ENCODE measurements at regions not wholly inside any gene's neighbourhood (a gene's known extent, or its start where the extent isn't known, plus 50 kb on each side); places are given as distances from the start of the nearest gene placed in this dataset.
"Not testable (repeated sequence)": the region's sequence is repeated elsewhere in the genome, so short reads cannot be mapped to it uniquely, and the experiment has no call there.

DNA sequence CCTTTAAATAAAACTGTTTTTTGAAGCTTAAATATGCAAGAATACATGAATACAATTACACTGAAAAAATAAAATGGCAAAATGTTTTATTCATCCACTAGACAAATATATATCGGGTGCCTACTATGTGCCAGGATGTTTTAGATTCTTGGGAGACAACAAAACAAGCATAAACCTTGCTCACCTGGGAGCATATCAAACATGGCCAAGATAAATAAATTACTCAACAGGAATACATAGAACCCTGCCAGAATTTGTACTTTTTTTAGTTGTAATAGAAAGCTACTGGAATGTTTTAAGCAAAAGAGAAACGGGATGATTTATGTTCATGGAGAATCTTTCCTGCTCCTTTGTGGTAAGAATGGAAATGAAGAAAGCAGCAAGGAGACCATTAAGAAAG, 2358.5 kb upstream of the PCDH20 start:
- Histone ChIP-seq H3K27ac (no peak overlapping the region), H3K9me3 (peaks cover 3% of the 10 kb centered on the region), H3K27me3 (no peaks in the 10 kb centered on the region), H3K36me3 (no peaks in the 10 kb centered on the region), H3K9ac (ENCODE audit: low read depth in 2 of 2, low read length in 2 of 2) (no peak overlapping the region), H3K4me3 (no peak overlapping the region), H3K4me1 (no peaks in the 10 kb centered on the region)
- TF ChIP-seq, protein P1, sequence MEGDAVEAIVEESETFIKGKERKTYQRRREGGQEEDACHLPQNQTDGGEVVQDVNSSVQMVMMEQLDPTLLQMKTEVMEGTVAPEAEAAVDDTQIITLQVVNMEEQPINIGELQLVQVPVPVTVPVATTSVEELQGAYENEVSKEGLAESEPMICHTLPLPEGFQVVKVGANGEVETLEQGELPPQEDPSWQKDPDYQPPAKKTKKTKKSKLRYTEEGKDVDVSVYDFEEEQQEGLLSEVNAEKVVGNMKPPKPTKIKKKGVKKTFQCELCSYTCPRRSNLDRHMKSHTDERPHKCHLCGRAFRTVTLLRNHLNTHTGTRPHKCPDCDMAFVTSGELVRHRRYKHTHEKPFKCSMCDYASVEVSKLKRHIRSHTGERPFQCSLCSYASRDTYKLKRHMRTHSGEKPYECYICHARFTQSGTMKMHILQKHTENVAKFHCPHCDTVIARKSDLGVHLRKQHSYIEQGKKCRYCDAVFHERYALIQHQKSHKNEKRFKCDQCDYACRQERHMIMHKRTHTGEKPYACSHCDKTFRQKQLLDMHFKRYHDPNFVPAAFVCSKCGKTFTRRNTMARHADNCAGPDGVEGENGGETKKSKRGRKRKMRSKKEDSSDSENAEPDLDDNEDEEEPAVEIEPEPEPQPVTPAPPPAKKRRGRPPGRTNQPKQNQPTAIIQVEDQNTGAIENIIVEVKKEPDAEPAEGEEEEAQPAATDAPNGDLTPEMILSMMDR (IDR thresholded peaks at IDR 0.05), result no peak
- intact Hi-C loops (cut with DNase I), result no loop called here
- DNase-seq, result no peak

- Histone ChIP-seq H3K9ac (ENCODE audit: low read depth in 2 of 2, low read length in 2 of 2) (no peak overlapping the region), H3K36me3 (no peaks in the 10 kb centered on the region), H3K27ac (no peak overlapping the region), H3K9me3 (peaks cover 3% of the 10 kb centered on the region), H3K4me3 (no peak overlapping the region), H3K4me1 (no peaks in the 10 kb centered on the region), H3K27me3 (no peaks in the 10 kb centered on the region)
- TF ChIP-seq, protein P1 (IDR thresholded peaks at IDR 0.05), result no peak
- DNase-seq, result no peak
- intact Hi-C loops (cut with DNase I), result no loop called here
These were observed 2357.8 kb upstream of the PCDH20 start for GRCh38 chr13:63773476-63773875.

DNA sequence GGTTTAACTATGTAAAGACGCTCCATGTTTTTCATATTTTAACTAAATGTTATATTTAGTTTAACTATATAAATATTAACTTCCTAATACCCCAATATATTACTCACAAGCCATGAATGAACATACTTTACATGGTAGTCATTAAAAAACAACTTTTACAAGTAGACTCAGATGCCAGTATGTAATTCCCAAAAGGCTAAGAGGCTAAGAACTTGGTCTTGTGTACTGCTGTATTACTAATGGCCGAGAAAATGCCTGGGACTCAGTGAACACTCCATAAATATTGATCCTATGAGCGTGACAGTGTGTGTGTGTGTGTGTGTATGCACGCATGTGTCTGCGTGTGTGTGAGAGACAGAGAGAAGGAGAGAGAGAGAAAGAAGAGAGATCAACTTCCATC, 2342.0 kb upstream of the PCDH20 start:
- H3K9ac ChIP-seq (ENCODE audit: low read depth in 2 of 2, low read length in 2 of 2); intact Hi-C loops (cut with DNase I); H3K27ac ChIP-seq; H3K4me3 ChIP-seq; H3K9me3 ChIP-seq; H3K36me3 ChIP-seq; H3K27me3 ChIP-seq; H3K4me1 ChIP-seq; DNase-seq: not testable (repeated sequence)

- DNase-seq, result not testable (repeated sequence)
These were observed 2334.2 kb upstream of the PCDH20 start for GRCh38 chr13:63749857-63750256.

GRCh38 chr13:63741814-63742101, 2326.1 kb upstream of the PCDH20 start:
- not testable (repeated sequence) for H3K4me1 ChIP-seq, DNase-seq

More at GRCh38 chr13:63749857-63750256, 2334.2 kb upstream of the PCDH20 start:
- H3K4me1 ChIP-seq; H3K27ac ChIP-seq; intact Hi-C loops (cut with DNase I); H3K4me3 ChIP-seq; H3K27me3 ChIP-seq; H3K9ac ChIP-seq (ENCODE audit: low read depth in 2 of 2, low read length in 2 of 2); H3K9me3 ChIP-seq; H3K36me3 ChIP-seq: not testable (repeated sequence)

GRCh38 chr13:63741029-63741813, 2325.6 kb upstream of the PCDH20 start:
- no peak for DNase-seq
- Histone ChIP-seq H3K4me3 (no peak overlapping the region), H3K9me3 (no peaks in the 10 kb centered on the region), H3K4me1 (no peaks in the 10 kb centered on the region), H3K27ac (no peak overlapping the region), H3K9ac (ENCODE audit: low read depth in 2 of 2, low read length in 2 of 2) (no peak overlapping the region), H3K27me3 (no peaks in the 10 kb centered on the region), H3K36me3 (no peaks in the 10 kb centered on the region)
- TF ChIP-seq, protein P1 (IDR thresholded peaks at IDR 0.05), result no peak
- intact Hi-C loops (cut with DNase I), result no loop called here

More at GRCh38 chr13:63741814-63742101, 2326.1 kb upstream of the PCDH20 start:
- H3K27ac ChIP-seq; H3K4me3 ChIP-seq; intact Hi-C loops (cut with DNase I); H3K36me3 ChIP-seq; H3K9ac ChIP-seq (ENCODE audit: low read depth in 2 of 2, low read length in 2 of 2); H3K9me3 ChIP-seq; H3K27me3 ChIP-seq: not testable (repeated sequence)

DNA sequence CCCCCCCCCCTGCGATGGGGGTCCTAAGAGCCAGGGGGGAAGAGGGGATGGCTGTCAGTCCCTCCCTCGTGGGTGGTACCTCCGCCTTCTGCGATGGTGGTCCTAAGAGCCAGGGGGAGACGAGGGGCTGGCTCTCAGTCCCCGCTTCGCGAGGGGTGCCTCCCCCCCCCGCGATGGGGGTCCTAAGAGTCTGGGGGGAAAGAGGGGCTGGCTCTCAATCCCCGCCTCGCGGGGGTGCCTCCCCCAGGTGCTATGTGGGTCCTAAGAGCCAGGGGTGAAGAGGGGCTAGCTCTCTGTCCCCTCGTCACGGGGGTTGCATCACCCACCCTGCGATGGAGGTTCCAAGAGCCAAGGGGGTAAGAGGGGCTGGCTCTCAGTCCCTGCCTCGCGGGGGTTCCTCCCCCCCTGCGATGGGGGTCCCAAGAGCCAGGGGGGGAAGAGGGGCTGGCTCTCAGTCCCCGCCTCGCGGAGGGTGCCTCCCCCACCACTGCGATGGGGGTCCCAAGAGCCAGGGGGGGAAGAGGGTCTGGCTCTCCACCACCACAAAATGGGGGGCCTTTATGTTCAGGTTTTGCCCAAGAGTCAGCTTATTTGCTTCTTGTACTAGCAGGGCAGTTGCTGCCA, 2323.6 kb upstream of the PCDH20 start:
- H3K36me3 ChIP-seq; H3K4me1 ChIP-seq; H3K27ac ChIP-seq; H3K9ac ChIP-seq (ENCODE audit: low read depth in 2 of 2, low read length in 2 of 2); intact Hi-C loops (cut with DNase I); H3K9me3 ChIP-seq; H3K27me3 ChIP-seq; H3K4me3 ChIP-seq; DNase-seq: not testable (repeated sequence)

Measured in colonic mucosa (tissue), 4 donors.